H1 (cell line): ENCODE measurements at regions not wholly inside any gene's neighbourhood (a gene's known extent, or its start where the extent isn't known, plus 50 kb on each side); places are given as distances from the start of the nearest gene placed in this dataset.

Source experiments
- CTCF ChIA-PET: fragments of 300-600 bp; sonication (Branson Sonifier 250); formaldehyde crosslinking; loops from one replicate; lab custom pipeline; 2021; ENCODE audit not compliant: partially characterized antibody; lab: Charles Lee
- POLR2A ChIA-PET: fragments of 300-600 bp; sonication (Branson Sonifier 250); formaldehyde crosslinking; loops from one replicate; lab custom pipeline; 2021; ENCODE audit warnings: inconsistent platforms; ENCODE audit not compliant: partially characterized antibody; lab: Charles Lee
- DNase-seq, 2 experiments: peaks; one replicate each; pipeline versions ENCODE4 v3.0.0 to v3.0.0-alpha.2; 2010 to 2022; ENCODE audit warnings: low spot score in 2 of 2, low read depth in 1 of 2, mixed read lengths in 1 of 2
- FAIRE-seq: peaks from 2 replicates; lab custom pipeline; 2011; peaks lifted over from hg19 to GRCh38; lab: Jason Lieb, UNC
- H2AFZ ChIP-seq: 2 replicates; pipeline ENCODE4 v1.8.1; 2012; ENCODE audit warnings: low read length, inconsistent platforms
- H2AK5ac ChIP-seq: 2 replicates; pipeline ENCODE4 v1.6.1; 2013; ENCODE audit warnings: low read depth, low read length
- H2BK120ac ChIP-seq: replicated peaks from 2 replicates; pipeline ENCODE3; 2013; ENCODE audit warnings: low read depth, low read length, inconsistent platforms
- H2BK12ac ChIP-seq: 2 replicates; pipeline ENCODE4 v1.6.1; 2013; ENCODE audit warnings: low read depth, low read length
- H2BK15ac ChIP-seq: 2 replicates; pipeline ENCODE4 v1.6.1; 2013; ENCODE audit warnings: low read length
- H2BK20ac ChIP-seq: 2 replicates; pipeline ENCODE4 v1.6.1; 2013; ENCODE audit warnings: low read length
- H2BK5ac ChIP-seq: 2 replicates; pipeline ENCODE4 v1.6.1; 2013; ENCODE audit warnings: low read depth, low read length
- H3K14ac ChIP-seq: 2 replicates; pipeline ENCODE4 v1.6.1; 2013; ENCODE audit warnings: inconsistent platforms; ENCODE audit not compliant: insufficient read length
- H3K18ac ChIP-seq: 2 replicates; pipeline ENCODE4 v1.6.1; 2013; ENCODE audit warnings: low read length; ENCODE audit errors: extremely low read depth
- H3K23ac ChIP-seq: 2 replicates; pipeline ENCODE4 v1.6.1; 2013; ENCODE audit warnings: inconsistent platforms; ENCODE audit not compliant: insufficient read length
- H3K23me2 ChIP-seq: 2 replicates; pipeline ENCODE4 v1.6.1; 2013; ENCODE audit warnings: low read depth, low read length
- H3K27ac ChIP-seq: 2 replicates; pipeline ENCODE4 v1.6.1; 2011; ENCODE audit warnings: low read depth, low read length, inconsistent platforms
- H3K27me3 ChIP-seq, 4 experiments: replicated peaks in 1 of 4; 1 replicate in 1 of 4; 2 replicates in 3 of 4; pipeline versions ENCODE4 v1.6.1 to v1.8.1; 2011 to 2013; ENCODE audit warnings: low read length in 3 of 4, mild to moderate bottlenecking in 3 of 4, inconsistent platforms in 2 of 4, mixed read lengths in 2 of 4, moderate library complexity in 1 of 4; ENCODE audit not compliant: control insufficient read depth in 3 of 4, insufficient read depth in 3 of 4; ENCODE audit errors: extremely low read depth in 1 of 4
- H3K36me3 ChIP-seq, 4 experiments: 2 replicates each; pipeline versions ENCODE4 v1.6.1 to v1.8.1; 2011 to 2013; ENCODE audit warnings: mild to moderate bottlenecking in 4 of 4, low read length in 3 of 4, moderate library complexity in 2 of 4, control low read depth in 1 of 4, inconsistent platforms in 1 of 4; ENCODE audit not compliant: insufficient read depth in 4 of 4, control insufficient read depth in 2 of 4
- H3K4ac ChIP-seq: replicated peaks from 2 replicates; pipeline ENCODE3; 2013; ENCODE audit warnings: low read length, low read depth, mixed read lengths, inconsistent platforms; ENCODE audit not compliant: insufficient read length
- H3K4me1 ChIP-seq, 4 experiments: replicated peaks in 1 of 4; 1 replicate in 1 of 4; 2 replicates in 3 of 4; pipeline versions ENCODE4 v1.6.1 to v1.8.1; 2011 to 2013; ENCODE audit warnings: low read length in 3 of 4, inconsistent platforms in 2 of 4, mixed read lengths in 1 of 4; ENCODE audit not compliant: insufficient read depth in 4 of 4, control insufficient read depth in 3 of 4
- H3K4me2 ChIP-seq, 2 experiments: 2 replicates each; pipeline versions ENCODE4 v1.6.1 to v1.8.1; 2011 to 2013; ENCODE audit warnings: low read depth in 2 of 2, low read length in 2 of 2, control low read depth in 1 of 2, inconsistent platforms in 1 of 2, mild to moderate bottlenecking in 1 of 2; ENCODE audit not compliant: insufficient read depth in 1 of 2
- H3K4me3 ChIP-seq, 4 experiments: fragments of 200-600, 300-600 bp in 1 of 4; sonication (generic), shearing (Covaris generic), sonication (Bioruptor Twin) in 1 of 4; 2 replicates each; pipeline versions ENCODE4 v1.5.1 to v1.8.1; 2011 to 2016; ENCODE audit warnings: low read length in 4 of 4, low read depth in 3 of 4, control low read depth in 2 of 4, inconsistent platforms in 2 of 4, mild to moderate bottlenecking in 2 of 4, mixed read lengths in 1 of 4, moderate library complexity in 1 of 4; ENCODE audit not compliant: insufficient read depth in 2 of 4; ENCODE audit errors: extremely low read depth in 1 of 4
- H3K56ac ChIP-seq: replicated peaks from 2 replicates; pipeline ENCODE3; 2013; ENCODE audit warnings: low read depth, mild to moderate bottlenecking, mixed read lengths, low read length, inconsistent platforms; ENCODE audit not compliant: insufficient read length
- H3K79me1 ChIP-seq: 2 replicates; pipeline ENCODE4 v1.6.1; 2013; ENCODE audit warnings: low read depth, low read length, control low read depth
- H3K79me2 ChIP-seq, 2 experiments: 2 replicates each; pipeline versions ENCODE4 v1.6.1 to v1.8.1; 2012 to 2013; ENCODE audit warnings: low read length in 2 of 2, mild to moderate bottlenecking in 2 of 2, inconsistent platforms in 1 of 2; ENCODE audit not compliant: insufficient read depth in 2 of 2, control insufficient read depth in 1 of 2
- H3K9ac ChIP-seq, 4 experiments: replicated peaks in 1 of 4; 1 replicate in 1 of 4; 2 replicates in 3 of 4; pipeline versions ENCODE4 v1.6.1 to v1.8.1; 2011 to 2013; ENCODE audit warnings: low read depth in 3 of 4, low read length in 3 of 4, control low read depth in 2 of 4, mild to moderate bottlenecking in 2 of 4, moderate library complexity in 2 of 4, inconsistent platforms in 1 of 4; ENCODE audit errors: extremely low read depth in 1 of 4
- H3K9me3 ChIP-seq, 2 experiments: 2 replicates each; pipeline versions ENCODE4 v1.6.1 to v1.8.1; 2012 to 2013; ENCODE audit warnings: mild to moderate bottlenecking in 2 of 2, moderate library complexity in 2 of 2, control low read depth in 1 of 2, inconsistent platforms in 1 of 2, low read depth in 1 of 2, low read length in 1 of 2, mixed read lengths in 1 of 2; ENCODE audit not compliant: insufficient read depth in 2 of 2
- H4K20me1 ChIP-seq, 2 experiments: replicated peaks in 1 of 2; 2 replicates each; pipeline versions ENCODE3 to v1.8.1; 2011 to 2013; ENCODE audit warnings: inconsistent platforms in 2 of 2, low read length in 2 of 2, mild to moderate bottlenecking in 1 of 2; ENCODE audit not compliant: insufficient read depth in 2 of 2, control insufficient read depth in 1 of 2
- H4K5ac ChIP-seq: 2 replicates; pipeline ENCODE4 v1.6.1; 2013; ENCODE audit warnings: low read length, low read depth, mixed read lengths, inconsistent platforms; ENCODE audit not compliant: insufficient read length
- H4K8ac ChIP-seq: 2 replicates; pipeline ENCODE4 v1.8.0; 2013; ENCODE audit warnings: mild to moderate bottlenecking, moderate library complexity, low read length, inconsistent platforms; ENCODE audit not compliant: insufficient read depth; ENCODE audit errors: extremely low read depth
- H4K91ac ChIP-seq: replicated peaks from 2 replicates; pipeline ENCODE3; 2013; ENCODE audit warnings: low read length, mixed read lengths, inconsistent platforms; ENCODE audit not compliant: insufficient read length
- TEAD4 ChIP-seq: IDR thresholded peaks from 2 replicates; pipeline ENCODE4 v1.6.1; 2012; ENCODE audit warnings: low read depth, low read length, inconsistent platforms, mixed read lengths
- WGBS, 2 experiments: shearing (Covaris generic) in 1 of 2; methylation state at CpG; one replicate each; pipeline versions ENCODE4 v1.1.6 to v1.1.7; 2013 to 2015; ENCODE audit warnings: low lambda C conversion rate in 2 of 2, mixed read lengths in 2 of 2, inconsistent platforms in 1 of 2, low coverage in 1 of 2, missing lambda C conversion rate in 1 of 2; ENCODE audit not compliant: insufficient replicate concordance in 2 of 2, insufficient coverage in 1 of 2, insufficient read length in 1 of 2; ENCODE audit errors: extremely low coverage in 1 of 2, missing lambda C conversion rate in 1 of 2; 5-methylcytosine and 5-hydroxymethylcytosine counted together

DNA sequence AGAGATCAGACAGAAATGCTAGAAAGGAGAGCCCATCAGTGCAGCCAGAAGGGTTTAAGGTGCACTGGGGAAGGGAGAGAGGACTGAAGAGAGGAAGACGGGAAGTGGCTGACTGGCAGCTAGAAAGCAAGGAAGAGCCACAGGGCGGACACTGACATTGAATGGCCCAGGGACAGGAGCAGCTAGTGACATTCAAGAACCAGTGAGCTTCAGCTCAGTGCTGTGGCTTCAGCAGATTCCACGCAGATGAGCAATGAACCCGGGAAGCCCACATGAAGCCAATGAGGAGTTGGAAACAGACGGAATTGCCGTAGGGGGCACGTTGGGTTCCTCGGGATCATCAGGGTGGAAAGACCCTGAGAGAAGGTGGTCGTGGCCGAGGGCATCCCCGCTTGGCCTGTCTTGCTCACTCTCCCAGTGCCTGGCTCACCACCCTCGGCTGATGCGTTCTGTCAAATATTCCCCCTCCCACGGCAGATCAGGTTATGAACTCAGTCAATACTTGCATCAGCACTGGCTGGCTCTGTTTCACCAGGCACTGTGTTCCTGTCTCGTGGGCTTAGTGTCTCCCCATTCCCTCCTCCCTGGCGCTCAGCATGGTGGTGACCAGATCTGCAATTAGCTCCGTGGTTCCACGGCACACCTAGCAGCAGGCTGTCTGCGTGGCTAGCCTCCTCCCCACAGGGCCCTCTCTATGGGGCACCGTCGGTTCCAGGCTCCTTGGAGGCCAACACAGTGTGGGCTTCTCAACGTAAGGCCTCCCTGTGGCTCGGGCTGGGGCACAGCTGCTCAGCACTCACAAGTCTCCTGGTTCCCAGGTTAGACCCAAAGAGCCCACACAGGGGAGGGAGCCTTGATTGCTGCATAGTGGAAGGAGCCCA is 145.5 kb downstream of the TRIM29 start:
- Histone ChIP-seq H3K23me2 (no peaks in the 10 kb centered on the region), H3K4me3 (no peak overlapping the region), H3K23ac (no peak overlapping the region), H4K20me1 (no peaks in the 10 kb centered on the region), H2BK12ac (peak overlapping the region; percentile 1; the same call in 1 of the 2 replicates), H3K56ac (no peak overlapping the region), H3K79me2 (no peaks in the 10 kb centered on the region), H3K4me1 (peaks cover 0 to 9% (median 3%) of the 10 kb centered on the region in 4 experiments; a peak in 1 of 7 replicates), H3K79me1 (no peaks in the 10 kb centered on the region), H2AK5ac (no peak overlapping the region), H3K9me3 (no peaks in the 10 kb centered on the region), H2BK5ac (no peak overlapping the region), H3K9ac (no peak overlapping the region), H4K5ac (no peak overlapping the region), H3K4ac (peak overlapping the region; percentile 11), H3K18ac (no peak overlapping the region), H3K27ac (no peak overlapping the region), H3K36me3 (no peaks in the 10 kb centered on the region), H2BK120ac (no peak overlapping the region), H3K27me3 (no peaks in the 10 kb centered on the region), H2AFZ (no peak overlapping the region), H2BK20ac (no peak overlapping the region), H4K91ac (no peak overlapping the region), H2BK15ac (peak overlapping the region; percentile 50; the same call in 1 of the 2 replicates), H3K4me2 (no peak overlapping the region), H4K8ac (no peak overlapping the region; the same call in 1 of the 2 replicates), H3K14ac (no peak overlapping the region)
- ChIA-PET POLR2A (no interaction called here), CTCF (interaction anchor here (1.0 to 3.6 kb wide), 6 partner anchors 9 to 237 kb away, joined by 3 to 12 read pairs (median 8); no protein-coding TSS in a partner anchor)
- DNase-seq (no peak), FAIRE-seq (no peak)
- TF ChIP-seq TEAD4, result no peak
- 92% methylated on average over 20 of the region's 23 CpGs; no CpG with 5 or more reads in 1 of the 2 experiments for WGBS, 2 experiments
